ENCODE measurements at regions not wholly inside any gene's neighbourhood (a gene's known extent, or its start where the extent isn't known, plus 50 kb on each side); places are given as distances from the start of the nearest gene placed in this dataset.

DNA sequence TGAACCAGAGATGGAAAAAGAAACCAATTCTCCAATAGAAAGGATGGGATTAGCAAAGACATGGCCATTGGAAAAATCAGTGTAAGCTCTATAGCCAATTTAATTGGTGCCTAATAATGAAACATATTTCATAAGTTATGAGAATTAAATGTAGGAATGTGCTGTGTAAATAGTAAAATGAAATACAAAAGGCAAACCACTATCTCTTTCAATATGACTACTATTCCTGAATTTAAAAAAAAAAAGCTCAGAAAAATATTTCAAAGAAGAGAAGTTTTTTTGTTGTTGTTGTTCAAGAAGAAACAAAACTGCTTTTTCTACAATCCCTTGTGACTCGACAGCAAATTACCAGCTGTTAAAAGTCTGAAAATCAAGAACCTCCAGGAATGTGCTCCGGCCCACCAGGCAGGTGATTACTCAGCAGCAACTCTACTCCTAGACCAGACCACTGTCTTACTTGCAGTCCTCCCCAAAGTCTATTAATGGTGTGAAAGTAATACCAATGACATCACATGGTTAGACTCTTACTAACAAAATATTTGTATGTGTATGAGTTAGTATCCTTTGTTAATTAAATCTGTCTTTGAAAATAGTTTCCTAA is 362.4 kb downstream of the KCTD12 start:
- intact Hi-C loops (cut with DNase I) = no loop called here
- H3K27ac ChIP-seq = no peak overlapping the region
- H3K9me3 ChIP-seq = no peaks in the 10 kb centered on the region
- no peaks in the 10 kb centered on the region for H3K36me3 ChIP-seq
- TF ChIP-seq, protein P1, sequence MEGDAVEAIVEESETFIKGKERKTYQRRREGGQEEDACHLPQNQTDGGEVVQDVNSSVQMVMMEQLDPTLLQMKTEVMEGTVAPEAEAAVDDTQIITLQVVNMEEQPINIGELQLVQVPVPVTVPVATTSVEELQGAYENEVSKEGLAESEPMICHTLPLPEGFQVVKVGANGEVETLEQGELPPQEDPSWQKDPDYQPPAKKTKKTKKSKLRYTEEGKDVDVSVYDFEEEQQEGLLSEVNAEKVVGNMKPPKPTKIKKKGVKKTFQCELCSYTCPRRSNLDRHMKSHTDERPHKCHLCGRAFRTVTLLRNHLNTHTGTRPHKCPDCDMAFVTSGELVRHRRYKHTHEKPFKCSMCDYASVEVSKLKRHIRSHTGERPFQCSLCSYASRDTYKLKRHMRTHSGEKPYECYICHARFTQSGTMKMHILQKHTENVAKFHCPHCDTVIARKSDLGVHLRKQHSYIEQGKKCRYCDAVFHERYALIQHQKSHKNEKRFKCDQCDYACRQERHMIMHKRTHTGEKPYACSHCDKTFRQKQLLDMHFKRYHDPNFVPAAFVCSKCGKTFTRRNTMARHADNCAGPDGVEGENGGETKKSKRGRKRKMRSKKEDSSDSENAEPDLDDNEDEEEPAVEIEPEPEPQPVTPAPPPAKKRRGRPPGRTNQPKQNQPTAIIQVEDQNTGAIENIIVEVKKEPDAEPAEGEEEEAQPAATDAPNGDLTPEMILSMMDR (IDR thresholded peaks at IDR 0.05) = no peak
- H3K4me3 ChIP-seq = no peak overlapping the region
- ATAC-seq (no peak), DNase-seq (no peak)
- H3K4me1 ChIP-seq = no peaks in the 10 kb centered on the region
- no peaks in the 10 kb centered on the region for H3K27me3 ChIP-seq

DNA sequence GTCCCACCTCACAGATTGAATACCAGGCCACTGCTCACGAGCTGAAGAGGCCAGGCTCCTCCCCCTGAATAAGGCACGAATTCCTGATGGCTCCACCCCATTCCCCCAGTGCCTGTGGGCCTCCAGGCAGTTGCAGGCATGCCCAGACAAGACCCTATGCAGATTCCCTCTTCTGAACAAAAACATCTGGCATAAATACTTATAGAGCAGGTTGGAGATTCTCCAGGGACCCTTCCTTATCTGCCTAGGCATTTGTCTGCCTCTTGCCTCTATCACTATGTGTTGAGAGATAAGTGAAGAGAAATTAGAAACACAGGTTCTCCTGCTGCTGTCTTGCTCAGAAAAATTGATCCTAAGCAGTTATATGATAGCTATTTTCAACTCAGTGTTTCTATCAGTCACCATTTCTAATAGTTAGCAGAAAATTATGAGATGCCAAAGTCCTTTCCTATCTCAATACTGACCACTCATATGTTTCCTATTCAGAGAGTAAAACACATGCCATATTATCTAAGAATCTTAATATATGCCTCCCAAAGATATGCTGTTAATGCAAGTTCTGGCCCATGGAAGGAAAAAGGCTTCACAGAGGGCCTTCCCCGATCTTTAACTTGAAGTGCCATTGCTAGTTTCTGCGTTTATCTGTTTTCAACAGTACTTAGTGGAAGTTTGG is 364.0 kb downstream of the KCTD12 start:
- ATAC-seq (no peak), DNase-seq (no peak)
- intact Hi-C loops (cut with DNase I) = no loop called here
- no peaks in the 10 kb centered on the region for H3K9me3 ChIP-seq
- no peak overlapping the region for H3K27ac ChIP-seq
- TF ChIP-seq, protein P1 (IDR thresholded peaks at IDR 0.05) = no peak
- H3K27me3 ChIP-seq = no peaks in the 10 kb centered on the region
- H3K4me3 ChIP-seq = no peak overlapping the region
- H3K36me3 ChIP-seq = no peaks in the 10 kb centered on the region
- H3K4me1 ChIP-seq = no peaks in the 10 kb centered on the region

DNA sequence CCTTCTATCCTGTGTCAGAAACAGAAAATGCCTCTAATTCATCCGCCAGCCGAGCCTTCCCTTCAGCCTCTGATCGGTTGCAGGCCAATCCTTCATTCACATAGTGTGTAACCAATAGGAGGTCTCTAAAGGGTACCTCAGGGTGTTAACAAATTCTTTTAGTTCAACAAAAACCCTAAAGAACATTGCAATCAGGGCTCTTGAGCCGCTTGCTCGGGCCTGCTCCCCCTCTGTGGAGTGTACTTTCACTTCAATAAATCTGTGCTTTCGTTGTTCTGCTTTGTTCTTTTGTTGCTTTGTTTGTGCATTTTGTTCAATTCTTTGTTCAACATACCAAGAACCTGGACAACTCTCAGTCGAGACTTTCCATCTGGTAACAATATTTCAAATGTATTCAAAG is 366.5 kb downstream of the KCTD12 start:
- H3K4me3 ChIP-seq = no peak overlapping the region
- no peaks in the 10 kb centered on the region for H3K4me1 ChIP-seq
- H3K9me3 ChIP-seq = no peaks in the 10 kb centered on the region
- TF ChIP-seq, protein P1 (IDR thresholded peaks at IDR 0.05) = no peak
- no peak for ATAC-seq
- intact Hi-C loops (cut with DNase I) = no loop called here
- DNase-seq = no peak
- H3K27me3 ChIP-seq = no peaks in the 10 kb centered on the region
- no peaks in the 10 kb centered on the region for H3K36me3 ChIP-seq
- no peak overlapping the region for H3K27ac ChIP-seq

DNA sequence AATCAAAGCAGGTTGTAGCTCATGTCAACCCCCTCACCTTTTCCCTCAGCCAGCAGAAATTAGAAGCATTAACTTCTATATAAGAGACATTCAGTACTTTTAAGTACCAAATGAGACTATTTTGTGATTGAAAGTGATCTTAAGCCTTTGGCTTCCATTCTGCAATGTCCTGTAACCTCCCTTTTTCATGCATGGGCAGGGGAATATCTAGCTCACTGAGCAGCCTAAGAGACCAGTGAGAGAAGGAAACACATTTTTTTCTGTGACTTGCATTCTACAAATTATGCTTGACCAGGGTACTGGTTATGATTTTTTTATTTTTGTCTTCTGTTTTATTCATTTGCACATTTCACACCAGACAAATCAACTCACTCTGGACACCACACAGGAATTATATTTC is 369.6 kb downstream of the KCTD12 start:
- no peaks in the 10 kb centered on the region for H3K36me3 ChIP-seq

DNA sequence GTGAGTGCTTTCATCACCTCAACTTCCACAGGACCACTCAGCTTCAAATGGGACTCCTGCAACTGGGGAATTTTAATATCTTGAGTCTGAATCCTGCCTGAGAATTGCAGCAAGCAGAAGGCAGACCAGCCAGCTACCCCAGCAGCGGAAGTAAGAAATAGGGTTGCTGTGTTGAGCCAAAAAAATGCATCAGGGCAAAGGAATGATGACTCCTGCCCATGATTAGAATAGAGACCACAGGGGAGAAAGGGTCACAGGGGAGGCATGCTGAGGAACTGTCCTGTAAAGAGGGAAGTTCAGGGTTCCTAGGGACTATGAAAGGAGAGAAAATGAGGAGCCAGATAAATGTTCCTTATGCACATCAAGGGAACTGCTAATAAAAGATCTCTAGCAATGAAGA is 370.2 kb downstream of the KCTD12 start:
- no peaks in the 10 kb centered on the region for H3K4me1 ChIP-seq
- no peak overlapping the region for H3K27ac ChIP-seq
- ATAC-seq (no peak), DNase-seq (no peak)
- TF ChIP-seq, protein P1 (IDR thresholded peaks at IDR 0.05) = no peak
- H3K36me3 ChIP-seq = no peaks in the 10 kb centered on the region
- H3K9me3 ChIP-seq = no peaks in the 10 kb centered on the region
- intact Hi-C loops (cut with DNase I) = no loop called here
- H3K4me3 ChIP-seq = no peak overlapping the region
- H3K27me3 ChIP-seq = no peaks in the 10 kb centered on the region

More for the DNA sequence above, 369.6 kb downstream of the KCTD12 start:
- Histone ChIP-seq H3K27ac (no peak overlapping the region), H3K27me3 (no peaks in the 10 kb centered on the region), H3K9me3 (no peaks in the 10 kb centered on the region), H3K4me3 (no peak overlapping the region), H3K4me1 (no peaks in the 10 kb centered on the region)
- no peak for DNase-seq
- TF ChIP-seq, protein P1 (IDR thresholded peaks at IDR 0.05) = no peak
- no peak for ATAC-seq
- intact Hi-C loops (cut with DNase I) = no loop called here
